ENCODE measurements at regions not wholly inside any gene's neighbourhood (a gene's known extent, or its start where the extent isn't known, plus 50 kb on each side); places are given as distances from the start of the nearest gene placed in this dataset.

- intact Hi-C loops (cut with micrococcal nuclease; ENCODE audit: unreplicated experiment), result no loop called here
- CTCF ChIA-PET, result no interaction called here
- H3K27ac Mint-ChIP-seq (ENCODE audit: unreplicated experiment), result no peak overlapping the region
- H3K4me3 Mint-ChIP-seq (ENCODE audit: low read depth, unreplicated experiment), result no peak overlapping the region
- peaks cover 12% of the 10 kb centered on the region for H3K9me3 Mint-ChIP-seq (ENCODE audit: low read depth, unreplicated experiment)
- H3K36me3 Mint-ChIP-seq (ENCODE audit: insufficient read depth, unreplicated experiment), result no peaks in the 10 kb centered on the region
- no peak for DNase-seq
- no peak for TF ChIP-seq CTCF (IDR thresholded peaks at IDR 0.05; ENCODE audit: unreplicated experiment)
- H3K27me3 Mint-ChIP-seq (ENCODE audit: unreplicated experiment), result no peaks in the 10 kb centered on the region
- no peaks in the 10 kb centered on the region for H3K4me1 Mint-ChIP-seq (ENCODE audit: low read depth, unreplicated experiment)
- BruUV-seq (replicated peaks), result no TSS peak
These were observed 2548.6 kb downstream of the PCDH7 start for GRCh38 chr4:33268776-33269175.

- no peaks in the 10 kb centered on the region for H3K36me3 Mint-ChIP-seq (ENCODE audit: insufficient read depth, unreplicated experiment)
- TF ChIP-seq CTCF (IDR thresholded peaks at IDR 0.05; ENCODE audit: unreplicated experiment), result no peak
- no peak overlapping the region for H3K4me3 Mint-ChIP-seq (ENCODE audit: low read depth, unreplicated experiment)
- no peak overlapping the region for H3K27ac Mint-ChIP-seq (ENCODE audit: unreplicated experiment)
- no peak for DNase-seq
- CTCF ChIA-PET, result no interaction called here
- peaks cover 8% of the 10 kb centered on the region for H3K9me3 Mint-ChIP-seq (ENCODE audit: low read depth, unreplicated experiment)
- no TSS peak for BruUV-seq (replicated peaks)
- intact Hi-C loops (cut with micrococcal nuclease; ENCODE audit: unreplicated experiment), result no loop called here
- H3K27me3 Mint-ChIP-seq (ENCODE audit: unreplicated experiment), result no peaks in the 10 kb centered on the region
- no peaks in the 10 kb centered on the region for H3K4me1 Mint-ChIP-seq (ENCODE audit: low read depth, unreplicated experiment)
These were observed 2550.2 kb downstream of the PCDH7 start for GRCh38 chr4:33270403-33270802.

- no peaks in the 10 kb centered on the region for H3K27me3 Mint-ChIP-seq (ENCODE audit: unreplicated experiment)
- no peak for TF ChIP-seq CTCF (IDR thresholded peaks at IDR 0.05; ENCODE audit: unreplicated experiment)
These were observed 2552.6 kb downstream of the PCDH7 start for GRCh38 chr4:33272722-33273121.

GRCh38 chr4:33283818-33284217 is 2563.6 kb downstream of the PCDH7 start:
- H3K9me3 Mint-ChIP-seq (ENCODE audit: low read depth, unreplicated experiment), result peaks cover 3% of the 10 kb centered on the region
- no TSS peak for BruUV-seq (replicated peaks)
- no peaks in the 10 kb centered on the region for H3K4me1 Mint-ChIP-seq (ENCODE audit: low read depth, unreplicated experiment)
- H3K4me3 Mint-ChIP-seq (ENCODE audit: low read depth, unreplicated experiment), result no peak overlapping the region
- no peak for DNase-seq
- H3K27ac Mint-ChIP-seq (ENCODE audit: unreplicated experiment), result no peak overlapping the region
- H3K27me3 Mint-ChIP-seq (ENCODE audit: unreplicated experiment), result no peaks in the 10 kb centered on the region
- no peaks in the 10 kb centered on the region for H3K36me3 Mint-ChIP-seq (ENCODE audit: insufficient read depth, unreplicated experiment)
- no peak for TF ChIP-seq CTCF (IDR thresholded peaks at IDR 0.05; ENCODE audit: unreplicated experiment)
- intact Hi-C loops (cut with micrococcal nuclease; ENCODE audit: unreplicated experiment), result no loop called here
- CTCF ChIA-PET, result no interaction called here

More at GRCh38 chr4:33272722-33273121, 2552.6 kb downstream of the PCDH7 start:
- CTCF ChIA-PET, result no interaction called here
- no TSS peak for BruUV-seq (replicated peaks)
- intact Hi-C loops (cut with micrococcal nuclease; ENCODE audit: unreplicated experiment), result no loop called here
- Mint-ChIP-seq H3K36me3 (ENCODE audit: insufficient read depth, unreplicated experiment) (no peaks in the 10 kb centered on the region), H3K4me3 (ENCODE audit: low read depth, unreplicated experiment) (no peak overlapping the region), H3K4me1 (ENCODE audit: low read depth, unreplicated experiment) (no peaks in the 10 kb centered on the region), H3K9me3 (ENCODE audit: low read depth, unreplicated experiment) (peaks cover 5% of the 10 kb centered on the region), H3K27ac (ENCODE audit: unreplicated experiment) (no peak overlapping the region)
- no peak for DNase-seq

Measured in Calu3 (cell line).